GM19455 (cell line): ENCODE measurements at regions not wholly inside any gene's neighbourhood (a gene's known extent, or its start where the extent isn't known, plus 50 kb on each side); places are given as distances from the start of the nearest gene placed in this dataset.
"Not testable (repeated sequence)": the region's sequence is repeated elsewhere in the genome, so short reads cannot be mapped to it uniquely, and the experiment has no call there.

Source experiments
- ATAC-seq: cut with Tn5 transposase; IDR thresholded peaks from one replicate; pipeline ENCODE4 v1.9.1; 2021; ENCODE audit not compliant: unreplicated experiment

GRCh38 chr2:211216221-211216620, 659.8 kb downstream of the CPS1 start:
- no peak for ATAC-seq

GRCh38 chr2:211219548-211219947, 663.1 kb downstream of the CPS1 start:
- ATAC-seq, result not testable (repeated sequence)

GRCh38 chr2:211225784-211226183, 669.4 kb downstream of the CPS1 start:
- ATAC-seq, result no peak

GRCh38 chr2:211228559-211228958, 672.2 kb downstream of the CPS1 start:
- no peak for ATAC-seq

GRCh38 chr2:211237586-211238275, 681.3 kb downstream of the CPS1 start:
- ATAC-seq, result no peak

GRCh38 chr2:211241891-211242290, 685.5 kb downstream of the CPS1 start:
- no peak for ATAC-seq

GRCh38 chr2:211247751-211248150, 691.4 kb downstream of the CPS1 start:
- no peak for ATAC-seq

- no peak for ATAC-seq
Measured at GRCh38 chr2:211248841-211249240, 692.4 kb downstream of the CPS1 start.

- no peak for ATAC-seq
Measured at GRCh38 chr2:211251016-211251415, 694.6 kb downstream of the CPS1 start.

GRCh38 chr2:211258646-211259335, 702.4 kb downstream of the CPS1 start:
- no peak for ATAC-seq

GRCh38 chr2:211259831-211260476, 703.6 kb downstream of the CPS1 start:
- ATAC-seq, result no peak

GRCh38 chr2:211270257-211270656, 713.9 kb downstream of the CPS1 start:
- ATAC-seq, result no peak

- no peak for ATAC-seq
Measured at GRCh38 chr2:211281430-211282073, 725.2 kb downstream of the CPS1 start.

- ATAC-seq, result no peak
Measured at GRCh38 chr2:211302676-211303075, 746.3 kb downstream of the CPS1 start.

GRCh38 chr2:211306929-211307328, 750.5 kb downstream of the CPS1 start:
- ATAC-seq, result no peak
